Nephron progenitor cell (in vitro differentiated cells): ENCODE measurements at regions not wholly inside any gene's neighbourhood (a gene's known extent, or its start where the extent isn't known, plus 50 kb on each side); places are given as distances from the start of the nearest gene placed in this dataset.

Source experiments
- DNase-seq: peaks from one replicate; pipeline ENCODE4 v3.0.0; 2021
- H3K27ac Mint-ChIP-seq: 2 replicates; pipeline ENCODE4 v1.8.0; 2021; ENCODE audit warnings: mild to moderate bottlenecking, moderate library complexity, mixed read lengths
- H3K27me3 Mint-ChIP-seq: 2 replicates; pipeline ENCODE4 v1.8.0; 2021; ENCODE audit warnings: mild to moderate bottlenecking, low read depth, mixed read lengths; ENCODE audit not compliant: poor library complexity
- H3K36me3 Mint-ChIP-seq: 2 replicates; pipeline ENCODE4 v1.8.0; 2021; ENCODE audit warnings: low read depth, mixed read lengths
- H3K4me1 Mint-ChIP-seq: 2 replicates; pipeline ENCODE4 v1.8.0; 2021; ENCODE audit warnings: mixed read lengths
- H3K4me3 Mint-ChIP-seq: 2 replicates; pipeline ENCODE4 v1.8.0; 2021; ENCODE audit warnings: mild to moderate bottlenecking, moderate library complexity, mixed read lengths
- H3K9me3 Mint-ChIP-seq: 2 replicates; pipeline ENCODE4 v1.8.0; 2021; ENCODE audit warnings: mild to moderate bottlenecking, moderate library complexity, mixed read lengths
- CTCF ChIP-seq: fragments of 200-600 bp; sonication (generic); IDR thresholded peaks from 2 replicates; pipeline ENCODE4 v1.5.0; 2021; ENCODE audit warnings: antibody characterized with exemption

- no peaks in the 10 kb centered on the region for H3K36me3 Mint-ChIP-seq
- H3K27me3 Mint-ChIP-seq: peaks cover 70% of the 10 kb centered on the region
- no peak for DNase-seq
- no peak for TF ChIP-seq CTCF
- H3K27ac Mint-ChIP-seq: no peak overlapping the region
- no peaks in the 10 kb centered on the region for H3K9me3 Mint-ChIP-seq
- H3K4me1 Mint-ChIP-seq: no peaks in the 10 kb centered on the region
- no peak overlapping the region for H3K4me3 Mint-ChIP-seq
Measured at GRCh38 chr22:27173530-27173929, 516.1 kb downstream of the MIAT start.

GRCh38 chr22:27175021-27175838 lies 517.8 kb downstream of the MIAT start:
- Mint-ChIP-seq H3K36me3 (no peaks in the 10 kb centered on the region), H3K4me3 (no peak overlapping the region), H3K27ac (no peak overlapping the region), H3K27me3 (peaks cover 84% of the 10 kb centered on the region), H3K9me3 (no peaks in the 10 kb centered on the region), H3K4me1 (no peaks in the 10 kb centered on the region)
- TF ChIP-seq CTCF: no peak
- DNase-seq: no peak

DNA sequence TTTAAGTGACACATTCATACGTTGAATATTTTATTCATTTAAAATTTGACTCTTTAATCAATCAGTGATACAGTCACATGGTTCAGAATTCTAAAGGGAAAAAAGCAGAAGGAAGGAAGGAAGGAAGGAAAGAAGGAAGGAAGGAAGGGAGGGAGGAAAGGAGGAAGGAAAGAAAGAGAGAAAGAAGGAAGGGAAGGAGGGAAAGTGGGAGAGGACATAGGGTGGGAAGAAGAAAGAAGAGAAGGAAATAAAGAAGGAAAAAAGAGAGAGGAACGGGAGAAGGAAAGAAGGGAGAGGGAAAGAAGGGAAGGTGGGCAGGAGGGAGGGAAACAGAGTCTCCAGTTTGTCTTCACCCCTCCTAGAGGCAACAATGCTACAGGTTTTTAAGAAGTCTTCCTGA lies 518.6 kb downstream of the MIAT start:
- no peaks in the 10 kb centered on the region for H3K9me3 Mint-ChIP-seq
- H3K4me3 Mint-ChIP-seq: no peak overlapping the region
- no peak overlapping the region for H3K27ac Mint-ChIP-seq
- no peak for DNase-seq
- H3K36me3 Mint-ChIP-seq: no peaks in the 10 kb centered on the region
- H3K27me3 Mint-ChIP-seq: peaks cover 83% of the 10 kb centered on the region
- TF ChIP-seq CTCF: no peak
- H3K4me1 Mint-ChIP-seq: no peaks in the 10 kb centered on the region

- Mint-ChIP-seq H3K27me3 (peaks cover 61% of the 10 kb centered on the region), H3K4me1 (no peaks in the 10 kb centered on the region), H3K36me3 (no peaks in the 10 kb centered on the region), H3K27ac (no peak overlapping the region), H3K4me3 (no peak overlapping the region), H3K9me3 (no peaks in the 10 kb centered on the region)
- no peak for DNase-seq
- no peak for TF ChIP-seq CTCF
Measured at GRCh38 chr22:27179161-27179560, 521.8 kb downstream of the MIAT start.

DNA sequence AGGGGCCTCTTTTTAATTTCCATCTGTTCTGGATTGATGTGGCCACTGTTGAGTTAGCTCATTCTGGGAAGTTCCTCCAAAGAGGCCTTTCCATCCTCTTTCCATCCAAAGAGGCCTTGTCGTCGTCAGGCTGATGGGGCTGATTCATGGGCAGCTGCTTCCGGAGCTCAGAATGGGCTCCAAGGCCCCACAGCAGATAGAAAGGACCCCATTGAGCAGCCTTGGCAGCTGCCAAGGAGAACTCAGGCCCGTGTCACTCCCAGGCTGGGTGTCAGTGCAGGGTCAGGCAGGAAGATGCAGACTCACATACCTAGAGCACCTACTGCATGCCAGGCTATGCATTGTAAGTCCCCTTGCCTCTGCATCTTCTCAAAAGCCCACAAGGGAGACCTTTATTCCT lies 524.1 kb downstream of the MIAT start:
- no peak overlapping the region for H3K4me3 Mint-ChIP-seq
- no peaks in the 10 kb centered on the region for H3K4me1 Mint-ChIP-seq
- DNase-seq: no peak
- no peaks in the 10 kb centered on the region for H3K36me3 Mint-ChIP-seq
- TF ChIP-seq CTCF: no peak
- H3K9me3 Mint-ChIP-seq: no peaks in the 10 kb centered on the region
- H3K27ac Mint-ChIP-seq: no peak overlapping the region
- peaks cover 50% of the 10 kb centered on the region for H3K27me3 Mint-ChIP-seq

- no peak for DNase-seq
- Mint-ChIP-seq H3K4me3 (no peak overlapping the region), H3K9me3 (peaks cover 4% of the 10 kb centered on the region), H3K36me3 (no peaks in the 10 kb centered on the region), H3K4me1 (no peaks in the 10 kb centered on the region), H3K27me3 (peaks cover 41% of the 10 kb centered on the region), H3K27ac (no peak overlapping the region)
- TF ChIP-seq CTCF: no peak
Measured at GRCh38 chr22:27183474-27183873, 526.1 kb downstream of the MIAT start.
